Uterus (tissue), 3 donors: ENCODE measurements at regions not wholly inside any gene's neighbourhood (a gene's known extent, or its start where the extent isn't known, plus 50 kb on each side); places are given as distances from the start of the nearest gene placed in this dataset.
A peak's percentile ranks its signal among the peaks of the same experiment; 100 is the strongest.

Source experiments
- DNase-seq, 2 donors: peaks; one replicate each; pipeline ENCODE4 v3.0.0-alpha.2; 2019 to 2020
- H3K27ac ChIP-seq, 2 donors: fragments of 200-600 bp; sonication (generic); 1 replicate in 1 of 2; 2 replicates in 1 of 2; pipeline ENCODE4 v1.5.1; 2016 to 2018
- H3K27me3 ChIP-seq, 2 donors: fragments of 200-600 bp; sonication (generic); one replicate each; pipeline ENCODE4 v1.5.1; 2018 to 2019; ENCODE audit warnings: control low read depth in 1 of 2
- H3K36me3 ChIP-seq, 2 donors: fragments of 200-600 bp; sonication (generic); one replicate each; pipeline ENCODE4 v1.5.1; 2019; ENCODE audit warnings: control low read depth in 1 of 2
- H3K4me1 ChIP-seq, 2 donors: fragments of 200-600 bp; sonication (generic); one replicate each; pipeline ENCODE4 v1.5.1; 2018 to 2019; ENCODE audit warnings: control low read depth in 1 of 2
- H3K4me3 ChIP-seq, 2 donors: fragments of 200-600 bp; sonication (generic); 1 replicate in 1 of 2; 2 replicates in 1 of 2; pipeline ENCODE4 v1.5.1; 2018 to 2019; ENCODE audit warnings: mild to moderate bottlenecking in 1 of 2
- H3K9me3 ChIP-seq, 2 donors: fragments of 200-600 bp; sonication (generic); one replicate each; pipeline ENCODE4 v1.5.1; 2019; ENCODE audit warnings: control low read depth in 1 of 2
- CTCF ChIP-seq, 4 experiments: fragments of 200-600 bp in 2 of 4; fragments of 450-650 bp in 2 of 4; sonication (generic) in 2 of 4; IDR thresholded peaks; one replicate each; pipeline ENCODE4 v1.5.1; 2016 to 2019; ENCODE audit warnings: antibody characterized with exemption in 4 of 4, mild to moderate bottlenecking in 2 of 4, moderate library complexity in 1 of 4
- POLR2A ChIP-seq, 2 donors: fragments of 450-650 bp; IDR thresholded peaks; one replicate each; pipeline ENCODE4 v1.6.1; 2016; ENCODE audit warnings: antibody characterized with exemption in 2 of 2, mild to moderate bottlenecking in 1 of 2, moderate library complexity in 1 of 2
- intact Hi-C: fragments of 100-400 bp; cut with DNase I; formaldehyde crosslinking; loops from one replicate; pipeline ENCODE4 v1.15.1; 2023; ENCODE audit warnings: low total_unique reads
- donor health status: DM: yes; HTN: yes; CAD: no.

GRCh38 chr20:39812116-39812515 lies 850.0 kb downstream of the DHX35 start:
- Histone ChIP-seq H3K4me1 (no peaks in the 10 kb centered on the region), H3K9me3 (no peaks in the 10 kb centered on the region), H3K36me3 (no peaks in the 10 kb centered on the region), H3K27me3 (no peaks in the 10 kb centered on the region), H3K27ac (no peak overlapping the region), H3K4me3 (no peak overlapping the region)
- DNase-seq, result no peak
- TF ChIP-seq POLR2A (IDR thresholded peaks at IDR 0.05), result no peak
- no peak for TF ChIP-seq CTCF (IDR thresholded peaks at IDR 0.05)
- intact Hi-C loops, result no loop called here

DNA sequence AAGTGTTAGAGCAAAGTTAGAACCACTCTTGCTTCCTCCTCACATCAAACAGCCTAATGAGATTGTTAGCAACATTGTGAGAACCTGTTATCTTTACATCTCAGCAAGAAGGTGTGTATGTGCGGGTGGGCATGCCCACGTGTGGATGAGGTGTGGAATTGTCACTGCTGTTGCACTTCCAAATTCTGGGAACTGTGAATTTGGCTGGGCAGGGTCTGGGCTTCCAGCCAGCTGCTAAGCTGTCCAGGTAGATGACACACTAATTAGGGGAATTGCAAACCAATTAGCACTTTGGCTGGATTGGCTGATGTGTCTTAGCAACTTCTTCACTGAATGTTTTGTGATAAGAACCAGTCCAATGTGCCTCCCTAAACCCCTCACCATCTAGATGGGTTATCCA lies 848.2 kb downstream of the DHX35 start:
- Histone ChIP-seq H3K9me3 (no peaks in the 10 kb centered on the region), H3K4me1 (no peaks in the 10 kb centered on the region), H3K4me3 (no peak overlapping the region), H3K27ac (no peak overlapping the region), H3K27me3 (no peaks in the 10 kb centered on the region), H3K36me3 (no peaks in the 10 kb centered on the region)
- TF ChIP-seq CTCF (IDR thresholded peaks at IDR 0.05) (no peak), POLR2A (IDR thresholded peaks at IDR 0.05) (no peak)
- no peak for DNase-seq
- intact Hi-C loops, result no loop called here

GRCh38 chr20:39808613-39809012 lies 846.5 kb downstream of the DHX35 start:
- intact Hi-C loops, result no loop called here
- TF ChIP-seq POLR2A (IDR thresholded peaks at IDR 0.05) (no peak), CTCF (IDR thresholded peaks at IDR 0.05) (no peak)

GRCh38 chr20:39800548-39800947 lies 838.4 kb downstream of the DHX35 start:
- DNase-seq, result peak; percentile 25 to 63

More at GRCh38 chr20:39808613-39809012, 846.5 kb downstream of the DHX35 start:
- Histone ChIP-seq H3K4me1 (no peaks in the 10 kb centered on the region), H3K27me3 (no peaks in the 10 kb centered on the region), H3K27ac (no peak overlapping the region), H3K4me3 (no peak overlapping the region), H3K36me3 (no peaks in the 10 kb centered on the region), H3K9me3 (no peaks in the 10 kb centered on the region)
- DNase-seq, result no peak

DNA sequence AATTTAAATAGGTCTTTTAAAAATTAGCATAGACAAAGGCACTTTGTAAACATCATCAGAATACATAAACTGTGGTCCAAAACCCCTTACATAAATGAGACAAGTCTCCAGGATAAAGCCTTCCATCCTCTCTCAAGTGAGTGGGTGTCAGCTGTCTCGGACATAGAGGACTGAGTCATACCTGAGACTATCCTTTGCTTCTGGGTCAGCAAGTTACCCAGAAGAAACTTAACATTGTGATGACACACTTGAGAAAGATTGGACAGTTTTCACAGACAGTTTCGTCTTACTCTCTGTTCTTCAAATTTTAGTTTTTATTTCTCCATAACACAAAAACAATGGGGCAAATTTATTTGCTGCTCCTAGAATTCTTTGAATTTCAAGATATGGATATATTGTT lies 838.0 kb downstream of the DHX35 start:
- Histone ChIP-seq H3K27ac (peak overlapping the region in 1 of 2 donors; percentile 46), H3K36me3 (no peaks in the 10 kb centered on the region), H3K27me3 (no peaks in the 10 kb centered on the region), H3K4me3 (no peak overlapping the region), H3K9me3 (no peaks in the 10 kb centered on the region), H3K4me1 (no peaks in the 10 kb centered on the region)
- no peak for DNase-seq
- intact Hi-C loops, result no loop called here
- no peak for TF ChIP-seq POLR2A (IDR thresholded peaks at IDR 0.05)
- no peak for TF ChIP-seq CTCF (IDR thresholded peaks at IDR 0.05)

More at GRCh38 chr20:39800548-39800947, 838.4 kb downstream of the DHX35 start:
- no peak for TF ChIP-seq POLR2A (IDR thresholded peaks at IDR 0.05)
- TF ChIP-seq CTCF (IDR thresholded peaks at IDR 0.05), result no peak
- peak overlapping the region in 1 of 2 donors; percentile 46 for H3K27ac ChIP-seq
- no peaks in the 10 kb centered on the region for H3K36me3 ChIP-seq
- intact Hi-C loops, result no loop called here
- H3K9me3 ChIP-seq, result no peaks in the 10 kb centered on the region
- H3K4me3 ChIP-seq, result no peak overlapping the region
- no peaks in the 10 kb centered on the region for H3K27me3 ChIP-seq
- H3K4me1 ChIP-seq, result no peaks in the 10 kb centered on the region
